HepG2 (cell line): ENCODE measurements at regions not wholly inside any gene's neighbourhood (a gene's known extent, or its start where the extent isn't known, plus 50 kb on each side); places are given as distances from the start of the nearest gene placed in this dataset.

Source experiments
- ATAC-seq: fragments of 200-7000 bp; cut with Tn5 transposase; 3 replicates; pipeline ENCODE4 v1.9.1; 2020; ENCODE audit warnings: mild to moderate bottlenecking, moderate library complexity
- BruUV-seq: library from RNA; stranded (reverse); fragments of 400-500 nt; replicated peaks from 2 replicates; lab custom pipeline; 2021; lab: Mats Ljungman, UMichigan
- CTCF ChIA-PET: fragments of 300-600 bp; formaldehyde crosslinking; extraction: SDS; loops from one replicate; lab custom pipeline; 2021; ENCODE audit warnings: low total read pairs, inconsistent platforms, low intra/inter-chr PET ratio; lab: Yijun Ruan, JAX
- POLR2A ChIA-PET: fragments of 350-600 bp; sonication (Branson Sonifier 250); formaldehyde crosslinking; loops from one replicate; lab custom pipeline; 2020; ENCODE audit warnings: antibody characterized with exemption, inconsistent platforms; lab: Yijun Ruan, JAX
- DNase-seq: peaks from one replicate; pipeline ENCODE4 v3.0.0-alpha.2; 2015; ENCODE audit warnings: low spot score
- FAIRE-seq: peaks from 3 replicates; lab custom pipeline; 2011; peaks lifted over from hg19 to GRCh38; lab: Jason Lieb, UNC
- H2AFZ ChIP-seq: one replicate; pipeline ENCODE4 v1.6.1; 2011; ENCODE audit warnings: low read length, inconsistent platforms
- H3K27ac ChIP-seq: fragments of 300-600 bp; 3 replicates; pipeline ENCODE4 v1.8.0; 2011; ENCODE audit warnings: mixed run types, mild to moderate bottlenecking, mixed read lengths, low read length, inconsistent platforms; ENCODE audit not compliant: insufficient read depth; ENCODE audit errors: extremely low read length
- H3K27me3 ChIP-seq, 2 experiments: fragments of 200-600 bp in 1 of 2; 2 replicates in 1 of 2; 3 replicates in 1 of 2; pipeline versions ENCODE4 v1.6.0 to v1.8.0; 2011; ENCODE audit warnings: low read length in 2 of 2, mild to moderate bottlenecking in 2 of 2, moderate library complexity in 2 of 2, inconsistent platforms in 1 of 2; ENCODE audit not compliant: insufficient read depth in 2 of 2, control insufficient read depth in 1 of 2
- H3K36me3 ChIP-seq, 2 experiments: fragments of 200-600 bp in 1 of 2; replicated peaks in 1 of 2; 2 replicates in 1 of 2; 3 replicates in 1 of 2; pipeline versions ENCODE4 v1.5.1 to v1.8.0; 2011; ENCODE audit warnings: low read length in 2 of 2, inconsistent platforms in 1 of 2; ENCODE audit not compliant: insufficient read depth in 2 of 2, control insufficient read depth in 1 of 2
- H3K4me1 ChIP-seq: 2 replicates; pipeline ENCODE4 v1.5.1; 2012; ENCODE audit warnings: low read length, inconsistent platforms; ENCODE audit not compliant: insufficient read depth
- H3K4me2 ChIP-seq: 2 replicates; pipeline ENCODE4 v1.6.0; 2011; ENCODE audit warnings: low read depth, low read length, inconsistent platforms
- H3K4me3 ChIP-seq, 3 experiments: fragments of 200-600 bp in 1 of 3; sonication (generic), shearing (Covaris generic) in 1 of 3; replicated peaks in 1 of 3; 2 replicates each; pipeline ENCODE4 v1.5.1; 2011 to 2016; ENCODE audit warnings: low read length in 3 of 3, inconsistent platforms in 2 of 3, low read depth in 2 of 3, mild to moderate bottlenecking in 2 of 3, control low read depth in 1 of 3, mixed read lengths in 1 of 3; ENCODE audit not compliant: insufficient read depth in 1 of 3
- H3K79me2 ChIP-seq: one replicate; pipeline ENCODE4 v1.6.1; 2011; ENCODE audit warnings: low read length, inconsistent platforms; ENCODE audit not compliant: insufficient read depth
- H3K9ac ChIP-seq: 2 replicates; pipeline ENCODE4 v1.6.0; 2011; ENCODE audit warnings: mild to moderate bottlenecking, low read depth, low read length, inconsistent platforms; ENCODE audit not compliant: insufficient read depth
- H3K9me3 ChIP-seq: 2 replicates; pipeline ENCODE4 v1.5.1; 2012; ENCODE audit warnings: mild to moderate bottlenecking, low read length
- H4K20me1 ChIP-seq: 2 replicates; pipeline ENCODE4 v1.6.0; 2011; ENCODE audit warnings: inconsistent platforms, mild to moderate bottlenecking, low read length, moderate library complexity; ENCODE audit not compliant: insufficient read depth
- EP300 ChIP-seq, 3 experiments: sonication (generic) in 1 of 3; formaldehyde crosslinking in 1 of 3; IDR thresholded peaks; 2 replicates each; pipeline versions ENCODE4 v1.5.1 to v1.6.1; 2011 to 2020; ENCODE audit warnings: low read depth in 2 of 3, low read length in 2 of 3, borderline replicate concordance in 1 of 3, improper control_type of control experiment in 1 of 3, mild to moderate bottlenecking in 1 of 3, missing genetic modification reagents in 1 of 3, moderate library complexity in 1 of 3
- FOXP1 ChIP-seq, 2 experiments: fragments of 450-650 bp in 1 of 2; IDR thresholded peaks; 2 replicates each; pipeline ENCODE4 v1.6.1; 2017 to 2018; ENCODE audit warnings: antibody characterized with exemption in 1 of 2
- LCORL ChIP-seq, 2 experiments: fragments of 450-650 bp in 1 of 2; sonication (generic) in 1 of 2; formaldehyde crosslinking in 1 of 2; IDR thresholded peaks; 2 replicates each; pipeline versions ENCODE4 v1.5.0 to v1.6.1; 2017 to 2020; ENCODE audit warnings: antibody characterized with exemption in 1 of 2, missing genetic modification reagents in 1 of 2
- POLR2AphosphoS2 ChIP-seq: IDR thresholded peaks from 2 replicates; pipeline ENCODE4 v1.6.1; 2011; ENCODE audit warnings: low read depth, low read length, improper control_type of control experiment
- ZNF160 ChIP-seq: sonication (generic); formaldehyde crosslinking; IDR thresholded peaks from 2 replicates; pipeline ENCODE4 v1.8.0; 2022; ENCODE audit warnings: mild to moderate bottlenecking, inconsistent platforms, missing genetic modification reagents
- WGBS: methylation state at CpG from one replicate; pipeline ENCODE4 v1.1.6; 2017; ENCODE audit warnings: low lambda C conversion rate; 5-methylcytosine and 5-hydroxymethylcytosine counted together
- in situ Hi-C: cut with HindIII; loops from 2 replicates; pipeline ENCODE4 v1.10.0; 2017; ENCODE audit warnings: low pct_unique_long_range_greater_than_20kb; ENCODE audit not compliant: extremely low pct_ligation_motif_present
- intact Hi-C: fragments of 100-400 bp; cut with micrococcal nuclease; formaldehyde crosslinking; loops from one replicate; pipeline ENCODE4 v1.10.0; 2022; ENCODE audit not compliant: unreplicated experiment

DNA sequence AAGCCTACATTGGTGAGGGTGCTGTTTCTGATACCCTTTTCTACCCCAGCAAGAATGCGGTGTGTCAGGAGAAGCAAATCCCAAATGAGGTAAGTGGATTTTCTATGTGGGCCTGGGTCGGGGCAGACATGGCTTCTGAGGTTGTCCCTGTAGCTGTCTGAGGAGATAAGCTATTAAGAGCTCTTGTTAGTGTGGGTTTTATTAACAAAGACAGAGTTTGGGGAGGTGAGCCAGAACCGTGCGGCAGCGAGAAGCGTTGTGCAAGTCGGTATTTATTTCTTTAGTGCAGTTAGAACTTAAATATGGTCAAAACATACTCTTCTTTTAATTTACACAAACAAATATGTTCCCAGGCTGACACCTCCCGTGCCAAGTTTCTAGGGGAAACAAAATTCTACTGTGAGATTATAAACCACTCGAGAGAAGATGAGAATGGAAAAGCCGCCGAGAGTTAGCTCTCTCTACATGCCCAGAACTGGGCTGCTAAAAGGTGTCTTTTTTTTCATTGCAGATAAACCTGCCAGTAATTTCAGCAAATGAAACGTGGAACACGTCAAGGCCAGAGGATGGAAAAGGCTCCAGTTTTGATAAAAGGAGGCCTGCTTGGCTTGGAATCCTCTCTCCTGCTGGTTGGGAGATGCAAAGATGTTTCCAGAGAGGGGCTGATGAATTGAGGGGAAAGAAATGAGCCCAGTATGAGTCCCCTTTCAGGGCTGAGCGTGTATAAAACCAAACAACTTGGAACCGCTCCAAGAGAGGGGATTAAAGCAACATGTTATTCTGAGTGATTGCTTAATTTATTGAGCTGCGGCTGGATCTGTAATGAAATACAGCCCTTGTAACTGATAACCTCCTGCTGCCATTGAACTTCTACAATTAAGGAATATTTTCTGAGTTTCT lies 254.6 kb downstream of the MRTFB start (continued):
- TF ChIP-seq EP300 (IDR thresholded peaks at IDR 0.05; ENCODE audit: low read depth in 2 of 2, low read length in 2 of 2) (no peak), EP300 (CRISPR knock-in tag; IDR thresholded peaks at IDR 0.05; ENCODE audit: borderline replicate concordance) (no peak), ZNF160 (CRISPR knock-in tag) (no peak)

DNA sequence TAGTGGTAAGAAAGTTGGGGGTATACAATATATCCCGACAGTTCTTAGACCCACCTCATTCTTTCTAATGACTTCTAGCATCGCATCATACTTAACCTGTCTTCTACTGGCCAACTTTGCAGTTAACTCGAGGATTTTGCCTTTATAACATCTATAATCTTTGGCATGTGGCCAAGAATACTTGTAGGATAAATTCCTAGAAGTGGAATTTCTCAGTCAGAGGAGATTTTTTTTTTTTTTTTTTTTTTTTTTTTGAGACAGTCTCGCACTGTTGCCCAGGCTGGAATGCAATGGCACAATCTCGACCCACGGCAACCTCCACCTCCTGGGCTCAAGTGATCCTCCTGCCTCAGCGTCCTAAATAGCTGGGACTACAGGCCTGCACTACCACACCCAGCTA lies 253.5 kb downstream of the MRTFB start:
- TF ChIP-seq POLR2AphosphoS2 (no peak), FOXP1 (IDR thresholded peaks at IDR 0.05) (no peak), FOXP1 (CRISPR knock-in tag; IDR thresholded peaks at IDR 0.05) (no peak), LCORL (IDR thresholded peaks at IDR 0.05) (peak; percentile 79; the same call in 1 of the 2 replicates), LCORL (CRISPR knock-in tag; IDR thresholded peaks at IDR 0.05) (no peak)
- TF ChIP-seq, all 625 proteins: peak for 1
- ChIA-PET POLR2A (no interaction called here), CTCF (no interaction called here)
- Histone ChIP-seq H4K20me1 (peaks cover 12% of the 10 kb centered on the region; the same call in 1 of the 2 replicates), H3K9me3 (no peaks in the 10 kb centered on the region), H3K36me3 (peaks cover 17 to 39% of the 10 kb centered on the region in 2 experiments), H3K9ac (no peak overlapping the region), H3K4me3 (no peak overlapping the region), H3K4me1 (peaks cover 11% of the 10 kb centered on the region), H3K27ac (no peak overlapping the region), H3K4me2 (no peak overlapping the region), H3K79me2 (peaks cover 36% of the 10 kb centered on the region), H3K27me3 (no peaks in the 10 kb centered on the region), H2AFZ (no peak overlapping the region)
- 93% methylated on average over 7 of the region's 7 CpGs for WGBS
- DNase-seq (no peak), ATAC-seq (no peak), FAIRE-seq (no peak)
- no TSS peak for BruUV-seq
- intact Hi-C loops (no loop called here), in situ Hi-C loops (no loop called here)
